ENCODE measurements at regions not wholly inside any gene's neighbourhood (a gene's known extent, or its start where the extent isn't known, plus 50 kb on each side); places are given as distances from the start of the nearest gene placed in this dataset.

DNA sequence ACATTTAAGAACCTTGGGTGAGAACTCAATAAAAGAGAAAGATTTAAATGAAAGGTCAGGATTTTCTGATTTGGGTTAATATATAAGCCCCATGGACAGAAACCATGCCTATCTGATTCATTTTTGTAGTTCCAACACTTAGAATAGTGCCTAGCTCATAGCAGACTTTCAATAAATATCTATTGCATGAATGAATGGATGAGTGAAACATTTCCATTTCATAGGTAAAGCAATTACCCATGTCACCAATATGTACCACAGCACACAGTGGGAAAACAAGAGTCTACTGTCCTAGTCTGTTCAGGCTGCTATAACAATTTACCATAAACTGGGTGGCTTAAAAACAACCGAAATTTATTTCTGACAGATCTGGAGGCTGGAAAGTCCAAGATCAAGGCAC lies 63.9 kb upstream of the PTPN13 start:
- DNase-seq = no peak

DNA sequence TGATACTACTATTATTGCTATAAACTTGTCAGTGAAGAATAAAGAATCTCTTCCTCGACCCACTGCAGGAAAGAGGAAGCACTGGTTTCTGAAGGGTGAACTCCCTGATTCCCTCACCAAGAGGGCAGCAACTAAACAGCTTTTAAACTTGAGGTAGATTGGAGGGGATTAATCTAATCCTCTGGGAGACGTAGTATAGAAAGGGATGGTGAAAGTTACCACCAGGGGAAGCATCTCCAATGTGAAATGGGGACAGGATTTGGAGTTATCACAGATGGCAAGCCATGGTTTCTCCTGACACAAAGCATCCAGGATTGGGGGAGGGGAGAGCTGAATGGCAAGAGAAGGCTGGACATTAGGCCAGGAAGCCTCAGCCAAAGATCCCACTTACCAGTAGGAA lies 62.7 kb upstream of the PTPN13 start:
- no peak for DNase-seq

DNA sequence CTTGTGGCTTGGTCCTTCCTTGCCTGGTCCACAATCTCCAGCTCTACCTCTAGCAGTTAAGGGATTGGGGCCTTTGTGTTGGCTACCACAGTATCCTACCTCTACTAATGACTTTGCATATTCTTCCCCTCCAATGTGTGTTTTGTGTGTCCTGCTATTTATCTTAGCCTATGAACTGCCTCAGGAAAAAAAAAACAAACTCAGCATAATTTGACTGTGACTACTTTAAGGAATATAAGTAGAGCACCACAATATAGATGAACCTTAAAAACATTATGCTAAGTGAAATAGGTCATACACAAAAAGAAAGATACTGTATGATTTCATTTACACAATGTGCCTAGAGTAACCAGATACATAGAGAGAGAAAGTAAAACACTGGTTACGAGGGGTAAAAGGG lies 61.3 kb upstream of the PTPN13 start:
- no peak for DNase-seq

DNA sequence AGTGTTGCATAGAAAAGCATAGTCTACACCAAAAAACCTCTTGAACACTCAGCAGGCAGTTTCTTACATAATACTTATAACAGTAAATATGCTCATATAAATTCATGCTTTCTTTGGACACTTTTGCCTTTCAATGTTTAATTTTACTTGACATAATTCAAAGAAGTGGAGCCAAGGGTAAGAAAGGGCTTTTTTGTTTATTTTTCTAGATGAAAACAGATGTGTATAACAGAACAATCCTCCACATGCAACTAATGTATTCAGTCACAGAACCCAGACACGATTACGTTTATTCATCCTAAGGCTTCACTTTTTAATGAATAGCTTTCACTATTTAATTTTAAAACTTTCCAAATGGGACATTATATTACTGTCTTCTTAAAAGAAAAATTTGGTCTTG lies 58.0 kb upstream of the PTPN13 start:
- DNase-seq = no peak

DNA sequence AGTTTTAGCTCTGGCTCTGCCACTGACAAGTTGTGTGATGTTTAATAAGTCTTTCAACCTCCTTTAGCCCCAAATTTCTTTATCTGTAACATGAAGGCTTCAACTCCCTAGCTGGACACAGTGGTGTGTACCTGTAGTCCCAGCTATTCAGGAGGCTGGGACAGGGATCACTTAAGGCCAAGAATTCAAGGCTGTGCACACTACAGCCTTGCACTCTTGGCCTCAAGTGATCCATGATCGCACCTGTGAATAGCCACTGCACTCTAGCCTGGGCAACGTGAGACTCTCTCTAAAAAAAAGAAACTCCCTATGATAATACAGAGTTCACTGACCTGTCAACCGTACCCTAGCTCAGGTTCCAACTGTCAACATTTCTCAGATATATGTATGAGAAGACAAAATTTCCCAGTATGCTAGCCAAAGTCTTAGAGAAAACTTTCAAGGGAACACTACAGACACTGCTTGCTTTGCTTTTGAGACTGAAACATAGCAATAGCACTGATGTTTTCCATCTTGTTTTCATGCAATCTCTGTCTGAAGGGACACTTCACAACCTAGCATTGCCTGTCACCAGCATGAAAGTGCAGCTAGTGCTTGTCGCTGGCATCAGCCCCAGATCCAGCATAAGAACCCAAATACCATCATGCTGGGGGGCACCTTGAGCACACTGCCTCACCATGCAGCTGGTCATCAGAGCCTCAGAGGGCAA lies 51.6 kb upstream of the PTPN13 start:
- no peak for DNase-seq

DNA sequence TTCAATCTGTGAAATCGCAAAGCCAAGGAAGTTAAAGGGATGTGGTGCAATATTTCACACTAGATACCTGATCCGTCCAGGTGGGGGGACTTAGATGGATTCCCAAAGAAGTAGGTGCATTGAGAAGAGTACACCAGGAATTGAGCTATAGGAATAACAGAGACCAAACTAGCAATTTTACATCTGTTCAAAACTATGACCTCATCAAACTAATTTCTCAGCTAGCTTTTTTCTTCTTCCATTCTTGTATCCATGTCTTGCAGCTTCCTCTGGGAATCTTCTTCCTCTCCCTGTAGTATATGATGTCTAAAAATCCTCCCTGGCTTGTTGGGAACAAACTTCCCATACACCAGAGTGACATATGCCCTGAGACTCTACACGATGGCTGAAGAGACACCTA lies 51.0 kb upstream of the PTPN13 start:
- DNase-seq = no peak

DNA sequence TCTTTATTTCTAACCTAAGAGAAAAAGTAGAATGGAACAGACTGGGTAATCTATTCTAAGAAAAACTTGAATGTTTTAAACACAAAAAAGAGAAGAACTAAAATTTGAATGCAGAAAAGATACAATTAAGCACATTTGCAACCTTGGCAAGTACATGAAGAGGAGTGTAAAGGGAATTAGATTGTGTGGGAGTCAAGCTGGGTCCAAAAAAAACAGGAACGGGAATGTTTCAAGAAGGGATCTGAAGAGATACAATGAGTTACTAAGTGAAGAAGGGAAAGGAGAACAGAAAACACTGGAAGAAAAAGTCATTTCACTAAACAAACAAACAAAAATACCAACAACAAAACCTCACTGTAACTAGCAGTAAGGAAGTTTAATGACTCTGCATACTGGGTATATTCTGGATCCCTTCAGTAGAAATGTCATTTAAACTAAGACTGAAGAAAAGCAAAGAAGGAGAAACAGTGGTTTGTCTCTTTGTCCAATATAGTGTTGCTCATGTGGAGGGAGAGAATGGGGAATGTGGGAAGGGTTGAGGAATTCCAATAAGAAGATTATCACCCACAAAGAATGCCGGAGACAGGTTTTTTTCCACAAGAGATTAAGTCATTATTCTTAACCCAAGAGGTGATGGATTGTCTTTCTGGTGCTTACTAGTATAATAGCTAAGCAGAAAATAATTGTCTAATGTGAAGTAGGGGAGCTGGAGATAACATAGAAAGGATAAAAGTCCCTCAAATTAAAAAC lies 50.4 kb upstream of the PTPN13 start:
- DNase-seq = no peak

DNA sequence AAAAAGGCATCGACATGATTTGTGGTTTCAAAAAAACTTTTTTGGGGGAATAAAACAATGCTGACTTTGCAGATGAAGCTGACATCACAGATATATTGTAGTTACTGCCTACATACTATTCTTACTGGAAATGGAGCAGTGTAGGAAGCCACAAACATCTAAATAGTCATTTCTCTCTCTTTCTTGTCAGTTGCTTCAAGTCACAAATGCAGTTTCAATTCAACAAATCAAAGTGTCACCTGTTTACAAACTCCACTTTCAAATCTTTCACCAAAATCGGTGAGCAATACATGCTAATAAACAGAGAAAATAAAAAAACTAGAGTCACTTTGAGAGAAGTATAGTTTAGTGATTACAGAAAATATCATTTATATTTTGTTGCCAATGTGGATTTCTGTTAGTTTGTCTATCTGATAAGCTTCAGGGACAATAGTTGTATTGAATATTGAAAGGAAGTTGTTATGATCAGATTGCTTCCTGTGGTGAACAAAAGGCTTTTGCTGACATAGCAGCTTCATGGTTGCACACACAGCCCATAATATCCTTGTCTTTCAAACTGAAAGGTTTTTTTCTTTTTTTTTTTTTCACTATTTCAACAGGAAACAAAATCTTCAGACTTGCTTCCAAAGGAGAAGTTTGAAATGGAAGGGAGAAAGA lies 49.7 kb upstream of the PTPN13 start:
- no peak for DNase-seq
